B cell (primary cell): ENCODE measurements at regions not wholly inside any gene's neighbourhood (a gene's known extent, or its start where the extent isn't known, plus 50 kb on each side); places are given as distances from the start of the nearest gene placed in this dataset.

ENCODE experiments used
- ATAC-seq: fragments of 200-7000 bp; cut with Tn5 transposase; one replicate; pipeline ENCODE4 v1.10.0; 2021; ENCODE audit warnings: low read depth, mild to moderate bottlenecking, moderate number of reproducible peaks, moderate library complexity
- CTCF ChIA-PET: fragments of 350-600 bp; sonication (Branson Sonifier 250); formaldehyde crosslinking; loops from one replicate; lab custom pipeline; 2021; ENCODE audit warnings: antibody characterized with exemption, inconsistent platforms; lab: Charles Lee
- POLR2A ChIA-PET: fragments of 350-600 bp; sonication (Branson Sonifier 250); formaldehyde crosslinking; loops from one replicate; lab custom pipeline; 2021; ENCODE audit warnings: antibody characterized with exemption; lab: Charles Lee
- DNase-seq: peaks from one replicate; pipeline ENCODE4 v3.0.0; 2013
- H2AFZ ChIP-seq: 2 replicates; pipeline ENCODE4 v1.6.1; 2012; ENCODE audit warnings: mild to moderate bottlenecking, low read depth, low read length; ENCODE audit not compliant: insufficient read depth, poor library complexity, severe bottlenecking
- H3K27ac ChIP-seq, 2 donors: 1 replicate in 1 of 2; 2 replicates in 1 of 2; pipeline ENCODE4 v1.5.1; 2012 to 2013; ENCODE audit warnings: low read length in 2 of 2, mild to moderate bottlenecking in 2 of 2, moderate library complexity in 1 of 2
- H3K27me3 ChIP-seq, 4 experiments: fragments of 200-600 bp in 1 of 4; sonication (generic) in 1 of 4; replicated peaks in 1 of 4; 1 replicate in 2 of 4; 2 replicates in 2 of 4; pipeline versions ENCODE4 v1.6.1 to v1.7.0; 2013 to 2016; ENCODE audit warnings: low read length in 3 of 4, mild to moderate bottlenecking in 2 of 4, mixed read lengths in 1 of 4, moderate library complexity in 1 of 4; ENCODE audit not compliant: insufficient read depth in 4 of 4, control insufficient read depth in 3 of 4; ENCODE audit errors: control extremely low read depth in 1 of 4
- H3K36me3 ChIP-seq, 2 experiments: replicated peaks in 1 of 2; 1 replicate in 1 of 2; 2 replicates in 1 of 2; pipeline versions ENCODE4 v1.6.1 to v1.7.1; 2013; ENCODE audit warnings: low read length in 1 of 2; ENCODE audit not compliant: insufficient read depth in 2 of 2, control insufficient read depth in 1 of 2; ENCODE audit errors: control extremely low read depth in 1 of 2, extremely low read depth in 1 of 2
- H3K4me1 ChIP-seq, 2 donors: fragments of 200-600 bp in 1 of 2; sonication (generic) in 1 of 2; 1 replicate in 1 of 2; 2 replicates in 1 of 2; pipeline versions ENCODE4 v1.5.1 to v1.6.1; 2013 to 2017; ENCODE audit warnings: low read length in 2 of 2; ENCODE audit not compliant: control insufficient read depth in 2 of 2, insufficient read depth in 2 of 2
- H3K4me2 ChIP-seq: replicated peaks from 2 replicates; pipeline ENCODE3; 2012; ENCODE audit warnings: mild to moderate bottlenecking, low read depth, low read length; ENCODE audit not compliant: poor library complexity, severe bottlenecking
- H3K4me3 ChIP-seq, 5 experiments: fragments of 200-600 bp in 1 of 5; sonication (generic) in 1 of 5; 1 replicate in 3 of 5; 2 replicates in 2 of 5; pipeline versions ENCODE4 v1.5.1 to v1.7.0; 2011 to 2016; ENCODE audit warnings: low read length in 4 of 5, mild to moderate bottlenecking in 4 of 5, low read depth in 2 of 5, control low read depth in 1 of 5, moderate library complexity in 1 of 5; ENCODE audit not compliant: insufficient read depth in 1 of 5; ENCODE audit errors: control extremely low read depth in 1 of 5, extremely low read depth in 1 of 5
- H3K79me2 ChIP-seq: fragments of 200-600 bp; sonication (generic); one replicate; pipeline ENCODE4 v1.6.0; 2016; ENCODE audit warnings: low read length; ENCODE audit not compliant: control insufficient read depth, insufficient read depth
- H3K9ac ChIP-seq: fragments of 200-600 bp; sonication (generic); 2 replicates; pipeline ENCODE4 v1.6.1; 2017; ENCODE audit warnings: mild to moderate bottlenecking, low read length, moderate library complexity
- H3K9me3 ChIP-seq, 3 donors: one replicate each; pipeline versions ENCODE4 v1.6.1 to v1.7.1; 2013; ENCODE audit warnings: low read length in 2 of 3; ENCODE audit not compliant: control insufficient read depth in 2 of 3, insufficient read depth in 1 of 3; ENCODE audit errors: control extremely low read depth in 1 of 3
- H4K20me1 ChIP-seq: 2 replicates; pipeline ENCODE4 v1.6.0; 2012; ENCODE audit warnings: mild to moderate bottlenecking, low read length; ENCODE audit not compliant: insufficient read depth, control insufficient read depth, poor library complexity, severe bottlenecking
- H3K27ac Mint-ChIP-seq: one replicate; pipeline ENCODE4 v1.8.0; 2021; ENCODE audit warnings: mixed read lengths
- H3K27me3 Mint-ChIP-seq: one replicate; pipeline ENCODE4 v1.8.0; 2021; ENCODE audit warnings: mixed read lengths
- H3K4me1 Mint-ChIP-seq: one replicate; pipeline ENCODE4 v1.8.0; 2021; ENCODE audit warnings: mixed read lengths
- H3K4me3 Mint-ChIP-seq: one replicate; pipeline ENCODE4 v1.8.0; 2021; ENCODE audit warnings: mixed read lengths
- H3K9me3 Mint-ChIP-seq: one replicate; pipeline ENCODE4 v1.8.0; 2022; ENCODE audit warnings: mixed read lengths; ENCODE audit not compliant: insufficient read depth
- CTCF ChIP-seq: fragments of 200-600 bp; IDR thresholded peaks from one replicate; pipeline ENCODE4 v1.8.0; 2022; ENCODE audit warnings: antibody characterized with exemption, mild to moderate bottlenecking
- EZH2 ChIP-seq: IDR thresholded peaks from 2 replicates; pipeline ENCODE4 v1.6.1; 2012; ENCODE audit warnings: borderline replicate concordance, low read depth, mild to moderate bottlenecking, moderate library complexity, low read length; ENCODE audit not compliant: insufficient read depth, poor library complexity, severe bottlenecking
- WGBS: methylation state at CpG from one replicate; pipeline ENCODE4 v1.1.5; 2013; ENCODE audit warnings: missing lambda C conversion rate; ENCODE audit not compliant: insufficient coverage; 5-methylcytosine and 5-hydroxymethylcytosine counted together
- intact Hi-C: fragments of 100-400 bp; cut with micrococcal nuclease; formaldehyde crosslinking; loops from one replicate; pipeline ENCODE4 v1.10.0; 2022

- intact Hi-C loops, result no loop called here
- H4K20me1 ChIP-seq, result no peaks in the 10 kb centered on the region
- ChIA-PET CTCF (no interaction called here), POLR2A (no interaction called here)
- TF ChIP-seq EZH2 (no peak), CTCF (no peak)
- Mint-ChIP-seq H3K4me3 (no peak overlapping the region), H3K27ac (no peak overlapping the region), H3K4me1 (no peaks in the 10 kb centered on the region), H3K27me3 (peaks cover 7% of the 10 kb centered on the region), H3K9me3 (peaks cover 5% of the 10 kb centered on the region)
- H3K27me3 ChIP-seq, result no peaks in the 10 kb centered on the region
- no peak overlapping the region for H3K9ac ChIP-seq
- peaks cover 0 to 17% (median 10%) of the 10 kb centered on the region in 3 donors for H3K9me3 ChIP-seq
- DNase-seq (no peak), ATAC-seq (no peak)
- no peaks in the 10 kb centered on the region for H3K36me3 ChIP-seq
- WGBS, result no CpG with 5 or more reads among the region's 2 CpGs
- H3K4me2 ChIP-seq, result no peak overlapping the region
- no peak overlapping the region for H3K4me3 ChIP-seq
- no peaks in the 10 kb centered on the region for H3K4me1 ChIP-seq
- H2AFZ ChIP-seq, result no peak overlapping the region
- H3K27ac ChIP-seq, result no peak overlapping the region
- no peaks in the 10 kb centered on the region for H3K79me2 ChIP-seq
Observed at GRCh38 chr3:40862946-40863345, 336.4 kb upstream of the CTNNB1 start.

GRCh38 chr3:40864146-40864782 is 335.0 kb upstream of the CTNNB1 start:
- no peaks in the 10 kb centered on the region for H3K79me2 ChIP-seq
- H3K4me2 ChIP-seq, result no peak overlapping the region
- intact Hi-C loops, result no loop called here
- H3K27ac Mint-ChIP-seq, result no peak overlapping the region
- no peak overlapping the region for H3K9ac ChIP-seq
- peaks cover 5% of the 10 kb centered on the region for H3K9me3 Mint-ChIP-seq
- H2AFZ ChIP-seq, result no peak overlapping the region
- ChIA-PET CTCF (no interaction called here), POLR2A (no interaction called here)
- H3K27me3 Mint-ChIP-seq, result peaks cover 7% of the 10 kb centered on the region
- no peaks in the 10 kb centered on the region for H3K4me1 ChIP-seq
- no peak for ATAC-seq
- no peak overlapping the region for H3K4me3 Mint-ChIP-seq
- no peak overlapping the region for H3K27ac ChIP-seq
- no peak for TF ChIP-seq EZH2
- TF ChIP-seq CTCF, result no peak
- 71% methylated on average over 1 of the region's 3 CpGs for WGBS
- peaks cover 0 to 20% (median 10%) of the 10 kb centered on the region in 3 donors for H3K9me3 ChIP-seq
- DNase-seq, result no peak
- H3K36me3 ChIP-seq, result no peaks in the 10 kb centered on the region
- no peaks in the 10 kb centered on the region for H4K20me1 ChIP-seq
- H3K4me3 ChIP-seq, result no peak overlapping the region
- H3K27me3 ChIP-seq, result no peaks in the 10 kb centered on the region
- no peaks in the 10 kb centered on the region for H3K4me1 Mint-ChIP-seq
